HG03575 (cell line): ENCODE measurements at regions not wholly inside any gene's neighbourhood (a gene's known extent, or its start where the extent isn't known, plus 50 kb on each side); places are given as distances from the start of the nearest gene placed in this dataset.

ENCODE experiments used
- ATAC-seq: cut with Tn5 transposase; IDR thresholded peaks from one replicate; pipeline ENCODE4 v1.9.1; 2021; ENCODE audit not compliant: unreplicated experiment, insufficient number of reproducible peaks, low FRiP score; ENCODE audit errors: extremely low read depth

DNA sequence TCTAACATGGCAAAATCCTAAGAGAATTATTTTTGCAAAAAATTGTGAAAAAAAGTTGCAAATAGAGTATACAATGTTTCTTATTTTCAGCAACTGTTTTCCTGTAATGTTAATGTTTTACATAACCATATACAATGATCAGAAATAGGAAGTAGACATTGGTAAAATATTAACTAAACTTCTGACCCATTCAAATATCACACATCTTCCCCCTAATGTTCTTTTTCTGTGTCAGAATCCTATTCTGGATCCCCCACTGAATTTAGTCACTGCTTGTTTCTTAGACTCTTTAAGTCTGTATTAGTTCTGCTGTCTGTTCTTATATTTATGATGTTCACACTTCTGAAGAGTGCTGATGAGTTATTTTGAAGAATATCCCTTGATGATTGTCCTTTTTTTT lies 62.0 kb downstream of the HFE start:
- ATAC-seq = no peak

GRCh38 chr6:26152226-26153101 lies 65.2 kb downstream of the HFE start:
- ATAC-seq = no peak

- no peak for ATAC-seq
Observed at GRCh38 chr6:26155061-26155930, 68.1 kb downstream of the HFE start.

GRCh38 chr6:26156105-26156849 lies 69.0 kb downstream of the HFE start:
- ATAC-seq = no peak

- ATAC-seq = no peak
Observed at GRCh38 chr6:26156850-26157250, 69.6 kb downstream of the HFE start.

DNA sequence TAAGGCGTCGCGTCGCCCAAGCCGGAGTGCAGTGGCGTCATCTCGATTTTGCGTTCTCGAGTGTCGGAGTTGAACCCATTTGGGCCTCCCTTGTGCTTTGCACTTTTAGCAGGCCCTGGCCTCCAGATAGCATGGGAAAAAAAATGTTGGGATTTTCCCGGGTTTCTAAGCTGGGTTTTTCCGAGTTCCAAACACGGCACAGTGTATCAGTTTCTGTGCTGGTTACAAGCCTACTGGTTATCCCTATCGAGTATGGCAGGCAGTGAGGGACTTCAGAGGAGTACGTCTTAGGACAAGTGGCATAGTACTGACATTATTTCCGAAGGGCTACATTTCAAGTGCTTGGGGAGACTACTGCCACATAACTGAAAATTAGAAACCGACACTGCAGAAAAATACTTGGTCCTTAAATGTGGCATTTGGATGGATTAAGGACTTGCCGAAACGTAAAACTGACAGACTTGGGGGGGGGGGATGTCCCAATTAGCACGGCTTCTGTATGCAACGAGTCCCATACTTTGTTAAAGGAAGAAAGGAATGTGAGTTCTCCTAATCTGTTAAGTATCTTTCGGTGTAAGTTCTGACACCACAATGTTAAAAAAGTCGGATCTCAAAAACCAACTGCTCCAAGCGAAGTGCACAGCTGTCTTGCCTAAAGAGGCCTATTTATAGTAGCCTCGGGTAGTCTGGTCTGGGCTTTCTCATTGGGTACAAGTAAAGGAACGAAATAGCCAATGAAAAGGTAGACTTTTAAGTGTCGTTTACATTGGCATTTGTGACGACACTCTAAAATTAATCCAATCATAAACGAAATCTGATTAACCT lies 70.2 kb downstream of the HFE start:
- peak; percentile 54 for ATAC-seq

DNA sequence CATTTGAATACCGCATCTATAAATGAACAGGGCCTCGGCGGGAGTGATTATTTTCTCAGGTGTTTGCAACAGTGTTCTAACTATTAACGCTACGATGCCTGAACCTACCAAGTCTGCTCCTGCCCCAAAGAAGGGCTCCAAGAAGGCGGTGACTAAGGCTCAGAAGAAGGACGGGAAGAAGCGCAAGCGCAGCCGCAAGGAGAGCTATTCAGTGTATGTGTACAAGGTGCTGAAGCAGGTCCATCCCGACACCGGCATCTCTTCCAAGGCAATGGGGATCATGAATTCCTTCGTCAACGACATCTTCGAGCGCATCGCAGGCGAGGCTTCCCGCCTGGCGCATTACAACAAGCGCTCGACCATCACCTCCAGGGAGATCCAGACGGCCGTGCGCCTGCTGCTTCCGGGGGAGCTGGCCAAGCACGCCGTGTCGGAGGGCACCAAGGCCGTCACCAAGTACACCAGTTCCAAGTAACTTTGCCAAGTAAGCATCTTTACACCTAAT lies 70.9 kb downstream of the HFE start:
- no peak for ATAC-seq

DNA sequence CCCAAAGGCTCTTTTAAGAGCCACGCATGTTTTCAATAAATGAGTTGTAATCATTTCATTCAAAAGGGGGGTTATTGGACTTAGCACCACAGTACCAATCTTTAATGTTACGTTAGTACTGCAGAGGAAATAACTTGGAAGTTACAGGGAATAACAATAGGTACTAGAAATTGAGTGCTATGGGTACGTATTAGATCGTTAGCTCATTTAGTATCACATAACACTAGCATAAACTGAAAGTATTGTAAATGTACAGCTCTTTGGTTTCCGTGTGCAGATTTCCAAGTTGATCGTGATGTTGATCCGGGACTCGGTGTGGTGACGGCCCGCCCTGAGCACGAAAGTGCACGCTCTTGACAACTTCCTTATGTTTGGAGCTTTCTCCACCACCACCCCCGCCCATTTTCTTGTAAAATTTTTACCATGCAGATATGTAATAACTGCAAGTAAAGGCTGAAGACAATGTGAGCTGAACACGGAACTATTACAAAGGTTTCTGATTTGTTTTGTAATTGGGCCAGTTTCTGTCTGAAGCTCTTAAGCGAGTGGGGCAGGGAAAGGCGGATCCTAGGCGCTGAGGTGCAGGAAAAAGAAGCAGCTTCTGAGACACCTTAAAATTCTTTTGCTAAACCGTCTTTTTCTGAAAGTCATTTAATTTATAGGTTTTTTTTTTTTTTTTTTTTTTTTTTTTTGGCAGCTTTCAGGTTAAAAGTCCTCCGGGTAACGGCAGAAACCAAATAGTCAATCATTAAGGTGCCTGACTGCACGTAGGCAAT lies 71.5 kb downstream of the HFE start:
- no peak for ATAC-seq

- ATAC-seq = no peak
Observed at GRCh38 chr6:26159357-26160273, 72.4 kb downstream of the HFE start.

DNA sequence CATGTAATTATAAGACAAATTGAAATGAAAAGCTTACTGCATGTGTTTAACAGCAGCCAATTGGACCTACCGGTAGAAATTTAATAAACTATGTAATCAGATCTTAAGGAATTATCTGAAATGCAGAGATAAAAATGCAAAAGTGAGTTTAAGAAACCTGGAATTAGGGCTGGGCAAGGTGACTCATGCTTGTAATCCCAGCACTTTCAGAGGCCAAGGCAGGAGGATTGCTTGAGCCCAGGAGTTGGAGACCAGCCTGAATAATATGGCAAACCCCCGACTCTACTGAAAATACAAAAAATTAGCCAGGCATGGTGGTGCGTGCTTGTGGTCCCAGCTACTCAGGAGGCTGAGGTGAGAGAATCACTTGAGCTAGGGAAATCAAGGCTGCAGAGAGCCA lies 74.1 kb downstream of the HFE start:
- no peak for ATAC-seq

DNA sequence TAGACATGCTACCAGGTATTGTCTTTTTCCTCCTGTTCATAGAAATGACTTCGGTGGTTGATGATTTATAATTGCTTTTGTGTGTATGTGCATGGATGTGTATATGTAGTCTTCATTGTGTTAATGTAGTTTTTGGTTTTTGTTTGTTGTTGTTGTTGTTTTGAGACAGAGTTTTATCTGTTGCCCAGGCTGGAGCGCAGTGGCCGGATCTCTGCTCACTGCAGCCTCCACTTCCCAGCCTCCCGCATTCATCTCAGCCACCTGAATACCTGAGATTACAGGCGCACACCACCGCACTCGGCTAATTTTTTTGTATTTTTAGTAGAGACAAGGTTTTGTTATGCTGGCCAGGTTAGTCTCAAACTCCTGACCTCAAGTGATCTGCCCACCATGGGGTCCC lies 75.2 kb downstream of the HFE start:
- no peak for ATAC-seq

DNA sequence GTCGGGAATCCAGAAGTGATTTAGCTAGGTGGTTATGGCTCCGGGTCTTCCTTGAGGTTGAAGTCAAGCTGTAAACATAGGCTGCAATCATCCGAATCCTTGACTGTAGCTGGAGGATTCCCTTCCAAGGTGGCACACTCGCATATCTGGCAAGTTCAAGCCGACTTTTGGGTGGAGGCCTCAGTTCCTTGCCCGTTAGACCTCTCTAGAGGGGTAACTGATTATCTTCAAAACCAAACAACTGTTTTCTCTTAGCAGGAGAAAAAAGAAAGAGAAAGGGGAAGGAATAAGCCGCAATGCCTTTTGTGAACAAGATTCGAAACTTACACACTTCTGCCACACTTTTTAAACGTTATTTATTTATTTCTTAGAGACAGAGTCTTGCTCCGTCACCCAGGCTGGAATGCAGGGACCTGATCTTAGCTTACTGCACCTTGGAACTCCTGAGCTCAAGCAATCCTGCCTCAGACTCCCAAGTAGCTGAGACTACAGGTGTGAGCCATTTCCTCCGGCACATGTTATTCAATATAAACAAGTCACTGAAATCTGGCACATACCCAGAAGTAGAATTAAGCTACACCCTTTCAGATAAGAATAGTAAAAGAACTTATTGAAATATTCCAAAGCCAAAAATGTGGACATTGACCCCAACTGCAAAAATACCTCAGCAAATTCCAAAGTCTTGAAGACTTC lies 76.3 kb downstream of the HFE start:
- no peak for ATAC-seq

DNA sequence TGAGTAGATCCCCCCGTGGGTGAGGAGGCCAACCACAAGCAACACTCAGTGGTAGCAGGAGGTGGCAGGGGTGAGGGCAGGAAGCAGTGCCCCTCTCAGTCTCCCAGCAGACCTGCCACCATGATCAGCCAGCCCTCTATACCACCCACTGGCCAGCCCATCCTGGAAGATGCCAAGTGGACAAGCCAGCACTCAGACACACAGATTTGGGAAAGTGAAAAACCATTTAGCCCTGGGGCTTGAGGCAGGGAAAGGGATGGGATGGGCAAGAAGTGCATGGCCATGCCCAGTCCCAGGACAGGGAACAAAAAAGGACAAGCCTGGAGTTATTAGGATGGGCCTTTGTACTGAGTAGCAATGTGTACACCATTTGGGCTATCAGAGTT lies 76.9 kb downstream of the HFE start:
- no peak for ATAC-seq

- ATAC-seq = no peak
Observed at GRCh38 chr6:26165261-26165790, 78.1 kb downstream of the HFE start.

DNA sequence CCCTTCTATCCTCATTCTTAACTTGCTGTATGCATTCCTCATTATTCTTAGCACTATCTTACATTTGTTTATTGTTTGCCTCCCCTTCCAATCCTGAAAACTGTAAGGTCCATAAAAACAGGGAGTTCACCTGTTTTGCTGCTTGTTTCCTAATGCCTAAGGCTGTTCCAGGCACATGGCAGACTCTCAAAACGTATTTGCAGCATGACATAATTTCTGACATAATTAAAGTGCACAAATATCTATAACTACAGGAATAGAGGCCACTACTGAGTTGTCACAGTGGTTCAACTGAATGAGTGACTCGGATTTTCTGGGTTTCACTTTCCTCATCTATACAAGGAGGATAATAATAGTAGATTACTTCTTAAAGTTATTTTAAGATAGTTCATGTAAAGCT lies 83.0 kb downstream of the HFE start:
- no peak for ATAC-seq
